KMS-11 (cell line): ENCODE measurements at regions not wholly inside any gene's neighbourhood (a gene's known extent, or its start where the extent isn't known, plus 50 kb on each side); places are given as distances from the start of the nearest gene placed in this dataset.
"Not testable (repeated sequence)": the region's sequence is repeated elsewhere in the genome, so short reads cannot be mapped to it uniquely, and the experiment has no call there.

Source experiments
- H2AFZ ChIP-seq: fragments of 200-600 bp; sonication (generic); 2 replicates; pipeline ENCODE4 v1.6.1; 2016; ENCODE audit warnings: antibody characterized with exemption, mixed run types, low read depth
- H3K27ac ChIP-seq: fragments of 200-600 bp; sonication (generic); 2 replicates; pipeline ENCODE4 v1.6.1; 2016; ENCODE audit warnings: mild to moderate bottlenecking, mixed run types
- H3K27me3 ChIP-seq: fragments of 200-600 bp; sonication (generic); 2 replicates; pipeline ENCODE4 v1.6.1; 2017; ENCODE audit warnings: mild to moderate bottlenecking, low read depth, mixed run types, moderate library complexity; ENCODE audit not compliant: insufficient read depth
- H3K36me3 ChIP-seq: fragments of 200-600 bp; sonication (generic); 2 replicates; pipeline ENCODE4 v1.6.1; 2017; ENCODE audit warnings: mild to moderate bottlenecking, mixed run types; ENCODE audit not compliant: insufficient read depth
- H3K4me1 ChIP-seq: fragments of 200-600 bp; sonication (generic); 2 replicates; pipeline ENCODE4 v1.6.1; 2016; ENCODE audit warnings: mild to moderate bottlenecking, low read depth, mixed run types; ENCODE audit not compliant: poor library complexity, severe bottlenecking
- H3K4me2 ChIP-seq: fragments of 200-600 bp; sonication (generic); 2 replicates; pipeline ENCODE4 v1.7.0; 2016; ENCODE audit warnings: mild to moderate bottlenecking, mixed run types
- H3K4me3 ChIP-seq: fragments of 200-600 bp; sonication (generic); IDR thresholded peaks from 2 replicates; pipeline ENCODE4 v1.6.1; 2017; ENCODE audit warnings: low read depth, low read length, mixed read lengths; ENCODE audit not compliant: insufficient read depth
- H3K79me2 ChIP-seq: fragments of 200-600 bp; sonication (generic); 2 replicates; pipeline ENCODE4 v1.6.1; 2016; ENCODE audit warnings: low read depth, mixed run types; ENCODE audit not compliant: insufficient read depth
- H3K9ac ChIP-seq: fragments of 200-600 bp; sonication (generic); 2 replicates; pipeline ENCODE4 v1.6.1; 2016; ENCODE audit warnings: mild to moderate bottlenecking, mixed run types
- H4K20me1 ChIP-seq: fragments of 200-600 bp; sonication (generic); 2 replicates; pipeline ENCODE4 v1.6.1; 2016; ENCODE audit warnings: mild to moderate bottlenecking, mixed run types; ENCODE audit not compliant: insufficient read depth
- CTCF ChIP-seq: fragments of 200-600 bp; sonication (generic); conservative IDR thresholded peaks from 2 replicates; pipeline ENCODE4 v1.6.1; 2017; ENCODE audit warnings: low read depth, mild to moderate bottlenecking, antibody characterized with exemption, low read length, moderate library complexity, mixed read lengths

GRCh38 chr9:81022177-81022576 is 667.2 kb downstream of the TLE1 start:
- Histone ChIP-seq H3K9ac (no peak overlapping the region), H3K4me3 (no peak overlapping the region), H2AFZ (no peak overlapping the region), H3K36me3 (no peaks in the 10 kb centered on the region), H3K79me2 (no peaks in the 10 kb centered on the region), H3K27ac (no peak overlapping the region), H3K4me2 (no peak overlapping the region), H3K4me1 (peaks cover 7% of the 10 kb centered on the region), H3K27me3 (no peaks in the 10 kb centered on the region), H4K20me1 (no peaks in the 10 kb centered on the region)
- TF ChIP-seq CTCF: no peak

DNA sequence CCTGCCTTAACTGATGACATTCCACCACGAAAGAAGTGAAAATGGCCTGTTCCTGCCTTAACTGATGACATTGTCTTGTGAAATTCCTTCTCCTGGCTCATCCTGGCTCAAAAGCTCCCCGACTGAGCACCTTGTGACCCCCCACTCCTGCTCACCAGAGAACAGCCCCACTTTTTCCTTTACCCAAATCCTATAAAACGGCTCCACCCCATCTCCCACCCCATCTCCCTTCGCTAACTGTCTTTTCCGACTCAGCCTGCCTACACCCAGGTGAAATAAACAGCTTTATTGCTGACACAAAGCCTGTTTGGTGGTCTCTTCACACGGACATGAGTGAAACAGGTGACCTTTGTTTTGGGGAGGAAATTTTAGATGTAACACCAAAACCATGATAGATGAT is 674.4 kb downstream of the TLE1 start:
- H3K79me2 ChIP-seq, H4K20me1 ChIP-seq, H3K9ac ChIP-seq, H3K27me3 ChIP-seq, H3K4me3 ChIP-seq, H3K27ac ChIP-seq, H3K4me2 ChIP-seq, H2AFZ ChIP-seq, H3K4me1 ChIP-seq, H3K36me3 ChIP-seq: not testable (repeated sequence)

- H3K27me3 ChIP-seq, H3K4me1 ChIP-seq, H3K4me2 ChIP-seq, H3K27ac ChIP-seq, H3K36me3 ChIP-seq, H4K20me1 ChIP-seq, H3K79me2 ChIP-seq, H2AFZ ChIP-seq, H3K4me3 ChIP-seq, H3K9ac ChIP-seq: not testable (repeated sequence)
Measured at GRCh38 chr9:81013191-81013590, 676.2 kb downstream of the TLE1 start.

DNA sequence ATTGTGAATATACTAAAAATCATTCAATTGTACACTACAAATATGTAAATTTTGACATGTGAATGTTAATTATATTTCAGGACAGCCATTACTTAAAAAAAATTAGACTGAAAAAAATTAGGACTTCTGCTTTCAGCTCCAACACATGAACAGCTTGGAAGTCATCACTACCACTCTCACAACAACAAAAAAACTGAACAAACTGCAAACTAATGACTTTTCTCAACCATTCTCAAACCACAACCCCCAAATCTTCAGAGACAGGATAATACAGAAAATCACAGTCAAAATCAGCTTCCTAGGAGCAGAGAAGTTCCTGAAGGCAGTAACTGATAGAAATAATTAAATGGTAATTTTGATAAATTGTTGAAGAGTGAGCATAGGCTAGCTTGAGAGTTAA is 686.4 kb downstream of the TLE1 start:
- H4K20me1 ChIP-seq: no peaks in the 10 kb centered on the region
- no peak overlapping the region for H3K9ac ChIP-seq
- no peak for TF ChIP-seq CTCF
- H3K4me3 ChIP-seq: no peak overlapping the region
- no peak overlapping the region for H2AFZ ChIP-seq
- peak overlapping the region; percentile 50; the same call in 1 of the 2 replicates for H3K27ac ChIP-seq
- H3K79me2 ChIP-seq: no peaks in the 10 kb centered on the region
- no peaks in the 10 kb centered on the region for H3K36me3 ChIP-seq
- peaks cover 33% of the 10 kb centered on the region for H3K4me1 ChIP-seq
- no peaks in the 10 kb centered on the region for H3K27me3 ChIP-seq
- H3K4me2 ChIP-seq: peak overlapping the region; percentile 99

- Histone ChIP-seq H3K4me1 (peaks cover 33% of the 10 kb centered on the region), H3K27ac (peak overlapping the region; percentile 50; the same call in 1 of the 2 replicates), H3K79me2 (no peaks in the 10 kb centered on the region), H3K27me3 (no peaks in the 10 kb centered on the region), H3K4me2 (peak overlapping the region; percentile 99), H3K4me3 (no peak overlapping the region), H4K20me1 (no peaks in the 10 kb centered on the region), H2AFZ (no peak overlapping the region), H3K9ac (no peak overlapping the region), H3K36me3 (no peaks in the 10 kb centered on the region)
- TF ChIP-seq CTCF: no peak
Measured at GRCh38 chr9:81002242-81002641, 687.1 kb downstream of the TLE1 start.
